ENCODE measurements at regions not wholly inside any gene's neighbourhood (a gene's known extent, or its start where the extent isn't known, plus 50 kb on each side); places are given as distances from the start of the nearest gene placed in this dataset.
A peak's percentile ranks its signal among the peaks of the same experiment; 100 is the strongest.

DNA sequence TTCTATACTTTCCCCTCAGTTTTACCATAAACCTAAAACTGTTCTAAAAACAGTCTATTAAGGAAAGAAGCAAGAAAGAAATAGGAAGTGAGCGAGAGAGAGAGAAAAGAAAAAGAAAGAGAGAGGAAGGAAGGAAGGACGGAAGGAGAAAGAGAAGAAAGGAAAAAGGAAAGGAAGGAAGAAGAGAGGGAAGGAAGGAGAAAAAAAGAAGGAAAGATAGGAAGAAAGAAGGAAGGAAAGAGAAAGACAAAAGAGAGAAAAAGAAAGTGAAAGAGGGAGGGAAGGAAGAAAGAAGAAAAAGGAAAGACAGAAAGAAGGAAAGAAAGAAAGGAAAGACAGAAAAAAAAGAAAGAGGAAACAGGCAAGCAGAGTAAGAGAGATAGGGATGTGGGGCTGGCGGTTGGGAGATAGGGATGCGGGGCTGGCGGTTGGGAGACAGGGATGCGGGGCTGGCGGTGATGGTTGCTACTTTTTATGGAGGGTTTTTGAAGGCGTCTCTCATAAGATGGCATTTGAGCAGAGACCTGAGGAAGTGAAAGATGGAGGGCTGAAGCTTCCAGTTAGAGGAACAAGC is 70.4 kb upstream of the IRF2BP2 start (continued):
- peak; percentile 47; the same call in 1 of the 2 replicates for TF ChIP-seq CC2D1A (IDR thresholded peaks at IDR 0.05)
- TF ChIP-seq ZFP30 (CRISPR knock-in tag; IDR thresholded peaks at IDR 0.05; ENCODE audit: borderline replicate concordance), result no peak
- TF ChIP-seq, protein P1, sequence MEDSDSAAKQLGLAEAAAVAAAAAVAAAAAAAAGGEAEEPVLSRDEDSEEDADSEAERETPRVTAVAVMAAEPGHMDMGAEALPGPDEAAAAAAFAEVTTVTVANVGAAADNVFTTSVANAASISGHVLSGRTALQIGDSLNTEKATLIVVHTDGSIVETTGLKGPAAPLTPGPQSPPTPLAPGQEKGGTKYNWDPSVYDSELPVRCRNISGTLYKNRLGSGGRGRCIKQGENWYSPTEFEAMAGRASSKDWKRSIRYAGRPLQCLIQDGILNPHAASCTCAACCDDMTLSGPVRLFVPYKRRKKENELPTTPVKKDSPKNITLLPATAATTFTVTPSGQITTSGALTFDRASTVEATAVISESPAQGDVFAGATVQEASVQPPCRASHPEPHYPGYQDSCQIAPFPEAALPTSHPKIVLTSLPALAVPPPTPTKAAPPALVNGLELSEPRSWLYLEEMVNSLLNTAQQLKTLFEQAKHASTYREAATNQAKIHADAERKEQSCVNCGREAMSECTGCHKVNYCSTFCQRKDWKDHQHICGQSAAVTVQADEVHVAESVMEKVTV (CRISPR knock-in tag; IDR thresholded peaks at IDR 0.05), result no peak
- TF ChIP-seq, protein P2, sequence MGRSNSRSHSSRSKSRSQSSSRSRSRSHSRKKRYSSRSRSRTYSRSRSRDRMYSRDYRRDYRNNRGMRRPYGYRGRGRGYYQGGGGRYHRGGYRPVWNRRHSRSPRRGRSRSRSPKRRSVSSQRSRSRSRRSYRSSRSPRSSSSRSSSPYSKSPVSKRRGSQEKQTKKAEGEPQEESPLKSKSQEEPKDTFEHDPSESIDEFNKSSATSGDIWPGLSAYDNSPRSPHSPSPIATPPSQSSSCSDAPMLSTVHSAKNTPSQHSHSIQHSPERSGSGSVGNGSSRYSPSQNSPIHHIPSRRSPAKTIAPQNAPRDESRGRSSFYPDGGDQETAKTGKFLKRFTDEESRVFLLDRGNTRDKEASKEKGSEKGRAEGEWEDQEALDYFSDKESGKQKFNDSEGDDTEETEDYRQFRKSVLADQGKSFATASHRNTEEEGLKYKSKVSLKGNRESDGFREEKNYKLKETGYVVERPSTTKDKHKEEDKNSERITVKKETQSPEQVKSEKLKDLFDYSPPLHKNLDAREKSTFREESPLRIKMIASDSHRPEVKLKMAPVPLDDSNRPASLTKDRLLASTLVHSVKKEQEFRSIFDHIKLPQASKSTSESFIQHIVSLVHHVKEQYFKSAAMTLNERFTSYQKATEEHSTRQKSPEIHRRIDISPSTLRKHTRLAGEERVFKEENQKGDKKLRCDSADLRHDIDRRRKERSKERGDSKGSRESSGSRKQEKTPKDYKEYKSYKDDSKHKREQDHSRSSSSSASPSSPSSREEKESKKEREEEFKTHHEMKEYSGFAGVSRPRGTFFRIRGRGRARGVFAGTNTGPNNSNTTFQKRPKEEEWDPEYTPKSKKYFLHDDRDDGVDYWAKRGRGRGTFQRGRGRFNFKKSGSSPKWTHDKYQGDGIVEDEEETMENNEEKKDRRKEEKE (IDR thresholded peaks at IDR 0.05; ENCODE audit: borderline replicate concordance in 1 of 2, control insufficient read depth in 1 of 2, low read depth in 2 of 2, low read length in 1 of 2), result peak in 1 of 2 experiments; percentile 34; a peak in 1 of 4 replicates
- no peak for TF ChIP-seq MEIS2 (IDR thresholded peaks at IDR 0.05; ENCODE audit: partially characterized antibody)
- no peak for TF ChIP-seq KDM1A (IDR thresholded peaks at IDR 0.05)
- TF ChIP-seq, protein P3, sequence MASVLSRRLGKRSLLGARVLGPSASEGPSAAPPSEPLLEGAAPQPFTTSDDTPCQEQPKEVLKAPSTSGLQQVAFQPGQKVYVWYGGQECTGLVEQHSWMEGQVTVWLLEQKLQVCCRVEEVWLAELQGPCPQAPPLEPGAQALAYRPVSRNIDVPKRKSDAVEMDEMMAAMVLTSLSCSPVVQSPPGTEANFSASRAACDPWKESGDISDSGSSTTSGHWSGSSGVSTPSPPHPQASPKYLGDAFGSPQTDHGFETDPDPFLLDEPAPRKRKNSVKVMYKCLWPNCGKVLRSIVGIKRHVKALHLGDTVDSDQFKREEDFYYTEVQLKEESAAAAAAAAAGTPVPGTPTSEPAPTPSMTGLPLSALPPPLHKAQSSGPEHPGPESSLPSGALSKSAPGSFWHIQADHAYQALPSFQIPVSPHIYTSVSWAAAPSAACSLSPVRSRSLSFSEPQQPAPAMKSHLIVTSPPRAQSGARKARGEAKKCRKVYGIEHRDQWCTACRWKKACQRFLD (CRISPR knock-in tag; IDR thresholded peaks at IDR 0.05), result no peak
- TF ChIP-seq NCOA2 (IDR thresholded peaks at IDR 0.05; ENCODE audit: partially characterized antibody in 2 of 2), result no peak
- no peak for TF ChIP-seq ESRRB (CRISPR knock-in tag; IDR thresholded peaks at IDR 0.05; ENCODE audit: borderline replicate concordance)
- no peak for TF ChIP-seq TCFL5 (CRISPR knock-in tag; conservative IDR thresholded peaks at IDR 0.05)
- no peak for TF ChIP-seq RFX1 (IDR thresholded peaks at IDR 0.05)
- TF ChIP-seq RNF2 (IDR thresholded peaks at IDR 0.05), result no peak
- TF ChIP-seq SMARCE1 (IDR thresholded peaks at IDR 0.05), result peak; percentile 55; the same call in 1 of the 2 replicates
- no peak for TF ChIP-seq PTBP1 (IDR thresholded peaks at IDR 0.05; ENCODE audit: low read depth, low read length)
- TF ChIP-seq MAFF (IDR thresholded peaks at IDR 0.05; ENCODE audit: low read length), result no peak
- TF ChIP-seq ZNF436 (CRISPR knock-in tag; IDR thresholded peaks at IDR 0.05), result no peak
- TF ChIP-seq NCOR1 (IDR thresholded peaks at IDR 0.05), result 0 out of 2 replicates have a peak, but pooled peaks have one; percentile 6
- TF ChIP-seq ZKSCAN1 (IDR thresholded peaks at IDR 0.05; ENCODE audit: low read depth, low read length), result no peak
- TF ChIP-seq SAFB (IDR thresholded peaks at IDR 0.05; ENCODE audit: borderline replicate concordance, low read depth, low read length), result no peak
- TF ChIP-seq GATAD2B (IDR thresholded peaks at IDR 0.05; ENCODE audit: borderline replicate concordance), result no peak

All from K562 (cell line).